Activated B cell treated with CpG ODN at 0.5 μM for 24 hours (primary cell): ENCODE measurements at regions not wholly inside any gene's neighbourhood (a gene's known extent, or its start where the extent isn't known, plus 50 kb on each side); places are given as distances from the start of the nearest gene placed in this dataset.
A peak's percentile ranks its signal among the peaks of the same experiment; 100 is the strongest.

Experiments used
- ATAC-seq: fragments of 200-7000 bp; cut with Tn5 transposase; one replicate; pipeline ENCODE4 v1.10.0; 2021; ENCODE audit warnings: low read depth, mild to moderate bottlenecking, moderate library complexity
- CTCF ChIA-PET: fragments of 350-600 bp; sonication (Branson Sonifier 250); formaldehyde crosslinking; loops from one replicate; lab custom pipeline; 2021; ENCODE audit warnings: antibody characterized with exemption; lab: Charles Lee
- POLR2A ChIA-PET: fragments of 350-600 bp; sonication (Branson Sonifier 250); formaldehyde crosslinking; loops from one replicate; lab custom pipeline; 2021; ENCODE audit warnings: antibody characterized with exemption; lab: Charles Lee
- DNase-seq: peaks from one replicate; pipeline ENCODE4 v3.0.0; 2022
- H3K27ac Mint-ChIP-seq: one replicate; pipeline ENCODE4 v1.8.0; 2020; ENCODE audit warnings: mixed read lengths
- H3K27me3 Mint-ChIP-seq: one replicate; pipeline ENCODE4 v1.8.0; 2021; ENCODE audit warnings: mixed read lengths
- H3K36me3 Mint-ChIP-seq: one replicate; pipeline ENCODE4 v1.8.0; 2021; ENCODE audit warnings: low read depth, mixed read lengths
- H3K4me1 Mint-ChIP-seq: one replicate; pipeline ENCODE4 v1.8.0; 2021; ENCODE audit warnings: mixed read lengths
- H3K4me3 Mint-ChIP-seq: one replicate; pipeline ENCODE4 v1.8.0; 2020; ENCODE audit warnings: mild to moderate bottlenecking, mixed read lengths
- H3K9me3 Mint-ChIP-seq: one replicate; pipeline ENCODE4 v1.8.0; 2020; ENCODE audit warnings: mixed read lengths
- intact Hi-C: fragments of 100-400 bp; cut with micrococcal nuclease; formaldehyde crosslinking; loops from one replicate; pipeline ENCODE4 v1.15.1; 2024
- TF ChIP-seq, protein P1 (sequence below): fragments of 200-600 bp; IDR thresholded peaks from one replicate; pipeline ENCODE4 v1.8.0; 2022; ENCODE audit warnings: antibody characterized with exemption, mild to moderate bottlenecking

DNA sequence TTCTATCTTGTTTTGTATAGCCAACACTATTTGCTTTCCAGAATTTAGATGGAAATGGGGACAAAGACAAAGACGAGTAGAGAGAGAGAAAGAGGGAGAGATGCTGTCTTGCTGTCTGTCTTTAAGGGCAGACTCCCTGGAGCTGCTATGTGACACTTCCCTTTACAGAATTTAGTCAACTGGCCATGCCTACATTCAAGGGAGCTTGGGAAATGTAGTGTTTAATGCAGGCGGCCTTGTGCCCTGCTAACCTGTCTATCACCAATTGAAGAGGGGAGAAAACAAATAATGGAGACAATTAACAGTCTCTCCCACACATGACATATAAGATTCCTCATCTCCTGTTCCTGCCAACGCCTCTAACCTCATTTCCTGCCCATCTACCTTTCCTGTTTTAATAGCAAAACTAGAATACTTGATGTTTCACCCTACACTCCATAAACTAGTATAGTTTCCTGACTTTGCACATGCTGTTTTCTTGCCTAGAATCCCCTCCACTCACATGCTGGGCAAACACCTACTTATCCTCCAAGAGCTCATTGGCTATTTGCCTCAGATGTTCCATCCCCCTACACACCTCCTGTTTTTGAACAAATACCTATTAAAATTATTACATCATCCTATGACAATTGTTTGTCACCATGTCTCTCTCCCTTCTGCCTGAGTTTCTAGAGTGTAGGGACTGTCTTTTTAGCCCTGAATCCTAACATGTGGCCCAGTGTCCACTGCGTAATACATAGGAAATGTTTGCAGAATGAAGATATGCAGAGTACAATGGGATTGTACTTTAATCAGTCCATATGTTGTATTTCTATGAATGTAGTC is 117.2 kb downstream of the SLC25A24 start:
- CTCF ChIA-PET, result no interaction called here
- Mint-ChIP-seq H3K27ac (no peak overlapping the region), H3K4me1 (peaks cover 41% of the 10 kb centered on the region)

DNA sequence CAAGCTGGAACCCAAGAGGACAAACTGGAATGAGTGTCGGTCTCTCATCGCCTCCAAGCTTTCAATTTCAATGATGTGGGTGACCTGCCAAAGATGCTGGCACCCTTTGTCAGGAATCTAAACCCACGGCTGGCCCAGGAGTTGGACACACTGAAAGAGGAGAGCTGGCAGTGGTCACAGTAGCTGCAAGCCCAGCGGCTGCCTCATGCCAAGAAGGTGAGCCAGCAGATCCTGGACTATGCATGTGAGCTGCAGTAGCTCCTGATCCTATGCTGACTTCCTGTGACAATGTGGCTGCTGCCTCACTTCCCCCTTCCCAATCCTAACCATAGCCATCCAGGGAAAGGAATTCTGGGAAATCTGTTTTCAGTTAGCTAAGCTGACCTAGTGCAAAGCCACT is 117.0 kb upstream of the VAV3 start:
- intact Hi-C loops, result no loop called here
- H3K4me1 Mint-ChIP-seq, result peaks cover 50% of the 10 kb centered on the region
- CTCF ChIA-PET, result no interaction called here

More for the DNA sequence above, 117.2 kb downstream of the SLC25A24 start:
- POLR2A ChIA-PET, result interaction anchor here (1.1 kb wide), 1 partner anchor 12 kb away, joined by 3 read pairs; no protein-coding TSS in a partner anchor
- ATAC-seq, result no peak
- intact Hi-C loops, result no loop called here
- Mint-ChIP-seq H3K36me3 (no peaks in the 10 kb centered on the region), H3K9me3 (no peaks in the 10 kb centered on the region), H3K27me3 (no peaks in the 10 kb centered on the region), H3K4me3 (no peak overlapping the region)
- TF ChIP-seq, protein P1, sequence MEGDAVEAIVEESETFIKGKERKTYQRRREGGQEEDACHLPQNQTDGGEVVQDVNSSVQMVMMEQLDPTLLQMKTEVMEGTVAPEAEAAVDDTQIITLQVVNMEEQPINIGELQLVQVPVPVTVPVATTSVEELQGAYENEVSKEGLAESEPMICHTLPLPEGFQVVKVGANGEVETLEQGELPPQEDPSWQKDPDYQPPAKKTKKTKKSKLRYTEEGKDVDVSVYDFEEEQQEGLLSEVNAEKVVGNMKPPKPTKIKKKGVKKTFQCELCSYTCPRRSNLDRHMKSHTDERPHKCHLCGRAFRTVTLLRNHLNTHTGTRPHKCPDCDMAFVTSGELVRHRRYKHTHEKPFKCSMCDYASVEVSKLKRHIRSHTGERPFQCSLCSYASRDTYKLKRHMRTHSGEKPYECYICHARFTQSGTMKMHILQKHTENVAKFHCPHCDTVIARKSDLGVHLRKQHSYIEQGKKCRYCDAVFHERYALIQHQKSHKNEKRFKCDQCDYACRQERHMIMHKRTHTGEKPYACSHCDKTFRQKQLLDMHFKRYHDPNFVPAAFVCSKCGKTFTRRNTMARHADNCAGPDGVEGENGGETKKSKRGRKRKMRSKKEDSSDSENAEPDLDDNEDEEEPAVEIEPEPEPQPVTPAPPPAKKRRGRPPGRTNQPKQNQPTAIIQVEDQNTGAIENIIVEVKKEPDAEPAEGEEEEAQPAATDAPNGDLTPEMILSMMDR, result no peak
- no peak for DNase-seq

DNA sequence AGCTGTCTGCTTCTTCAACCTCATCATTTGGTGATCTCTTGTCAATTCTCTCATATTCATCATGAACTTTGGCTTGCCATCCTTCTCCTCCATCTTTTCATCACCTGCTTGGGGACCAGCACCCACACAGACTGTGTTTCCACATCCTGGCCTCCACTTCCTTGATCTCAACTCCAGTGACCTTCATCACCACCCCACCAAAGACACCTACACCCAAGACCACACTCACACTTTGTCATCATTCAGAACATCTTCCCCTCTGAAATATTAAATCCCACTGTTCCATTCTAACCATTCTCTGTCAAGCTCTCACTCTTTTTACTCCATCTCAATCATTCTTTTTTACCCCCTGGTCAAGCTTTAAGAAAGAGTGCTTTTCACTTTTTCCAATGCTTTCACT is 115.5 kb upstream of the VAV3 start:
- ChIA-PET POLR2A (interaction anchor here (0.7 to 0.9 kb wide), 2 partner anchors 35 to 117 kb away, joined by 3 read pairs; no protein-coding TSS in a partner anchor), CTCF (no interaction called here)
- DNase-seq (no peak), ATAC-seq (no peak)
- H3K4me1 Mint-ChIP-seq, result peaks cover 60% of the 10 kb centered on the region
- intact Hi-C loops, result no loop called here
- no peaks in the 10 kb centered on the region for H3K9me3 Mint-ChIP-seq
- peak overlapping the region; percentile 26 for H3K27ac Mint-ChIP-seq
- TF ChIP-seq, protein P1, result no peak
- H3K4me3 Mint-ChIP-seq, result no peak overlapping the region
- H3K27me3 Mint-ChIP-seq, result no peaks in the 10 kb centered on the region
- no peaks in the 10 kb centered on the region for H3K36me3 Mint-ChIP-seq

More for the DNA sequence above, 117.0 kb upstream of the VAV3 start:
- no peaks in the 10 kb centered on the region for H3K27me3 Mint-ChIP-seq
- H3K4me3 Mint-ChIP-seq, result no peak overlapping the region
- H3K36me3 Mint-ChIP-seq, result no peaks in the 10 kb centered on the region
- H3K9me3 Mint-ChIP-seq, result no peaks in the 10 kb centered on the region
- POLR2A ChIA-PET, result interaction anchor here (1.1 kb wide), 1 partner anchor 11 kb away, joined by 3 read pairs; no protein-coding TSS in a partner anchor
- TF ChIP-seq, protein P1, result no peak
- ATAC-seq, result no peak
- no peak overlapping the region for H3K27ac Mint-ChIP-seq
- no peak for DNase-seq

DNA sequence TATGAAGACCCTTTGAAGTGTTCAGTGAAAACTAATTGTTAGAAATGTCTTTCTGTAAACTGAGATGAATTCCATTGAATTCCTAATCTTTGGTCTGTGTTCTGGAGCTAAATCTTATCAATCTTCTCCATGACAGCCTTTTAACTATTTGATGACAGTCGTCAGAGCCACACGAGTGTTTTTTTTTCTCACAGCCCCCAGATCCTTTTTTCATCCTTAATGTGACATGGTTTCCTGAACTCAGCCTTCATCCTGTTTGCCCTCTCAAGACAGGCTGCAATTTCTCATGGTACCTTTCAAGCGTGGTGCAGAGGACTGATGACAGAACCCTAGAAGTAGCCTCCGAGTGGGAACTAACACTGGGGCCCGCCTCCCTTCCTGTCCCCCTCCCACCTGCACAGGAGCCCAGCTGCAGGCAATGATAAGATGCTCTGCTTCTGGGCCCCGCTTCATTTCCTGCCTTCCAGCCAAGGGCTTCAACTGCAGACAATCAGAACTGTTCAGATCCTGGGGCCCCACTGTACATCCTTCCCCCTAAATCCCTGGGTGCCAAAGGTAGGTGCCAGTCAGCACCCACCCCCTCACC is 114.6 kb upstream of the VAV3 start:
- Mint-ChIP-seq H3K9me3 (no peaks in the 10 kb centered on the region), H3K4me1 (peaks cover 68% of the 10 kb centered on the region), H3K27me3 (no peaks in the 10 kb centered on the region), H3K27ac (peak overlapping the region; percentile 67), H3K36me3 (no peaks in the 10 kb centered on the region), H3K4me3 (peak overlapping the region; percentile 55)
- CTCF ChIA-PET, result no interaction called here
- intact Hi-C loops, result loop anchor here (2.0 kb wide), 1 partner anchor 21 kb away; no protein-coding TSS in a partner anchor
- POLR2A ChIA-PET, result no interaction called here
- TF ChIP-seq, protein P1, result no peak
- peak; percentile 29 for DNase-seq
- ATAC-seq, result peak; percentile 51

DNA sequence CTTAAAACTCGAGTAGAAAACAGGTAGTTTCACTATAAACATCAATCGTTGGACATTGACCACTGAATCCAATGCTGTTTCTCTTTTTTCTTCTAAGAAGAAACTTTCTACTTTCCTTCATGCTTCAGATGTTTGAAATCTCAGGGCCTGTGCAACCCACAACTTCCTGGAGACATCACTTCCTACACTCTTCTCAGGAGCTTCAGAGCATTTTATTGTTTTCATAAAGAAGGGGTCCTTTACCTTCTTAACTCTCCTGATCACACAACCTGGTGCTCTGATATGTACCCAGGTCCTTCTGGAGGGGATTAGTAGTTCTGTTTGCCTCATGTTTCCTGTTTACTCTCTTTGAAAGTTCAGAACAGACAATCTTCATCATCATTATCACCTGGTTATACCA is 113.0 kb upstream of the VAV3 start:
- Mint-ChIP-seq H3K4me1 (peaks cover 72% of the 10 kb centered on the region), H3K9me3 (no peaks in the 10 kb centered on the region), H3K36me3 (no peaks in the 10 kb centered on the region), H3K4me3 (peak overlapping the region; percentile 41), H3K27ac (peak overlapping the region; percentile 89), H3K27me3 (no peaks in the 10 kb centered on the region)
- DNase-seq, result no peak
- TF ChIP-seq, protein P1, result no peak
- POLR2A ChIA-PET, result no interaction called here
- ATAC-seq, result peak; percentile 20
- intact Hi-C loops, result loop anchor here (2.0 kb wide), 1 partner anchor 19 kb away; no protein-coding TSS in a partner anchor
- CTCF ChIA-PET, result no interaction called here
